ENCODE measurements at regions not wholly inside any gene's neighbourhood (a gene's known extent, or its start where the extent isn't known, plus 50 kb on each side); places are given as distances from the start of the nearest gene placed in this dataset.

DNA sequence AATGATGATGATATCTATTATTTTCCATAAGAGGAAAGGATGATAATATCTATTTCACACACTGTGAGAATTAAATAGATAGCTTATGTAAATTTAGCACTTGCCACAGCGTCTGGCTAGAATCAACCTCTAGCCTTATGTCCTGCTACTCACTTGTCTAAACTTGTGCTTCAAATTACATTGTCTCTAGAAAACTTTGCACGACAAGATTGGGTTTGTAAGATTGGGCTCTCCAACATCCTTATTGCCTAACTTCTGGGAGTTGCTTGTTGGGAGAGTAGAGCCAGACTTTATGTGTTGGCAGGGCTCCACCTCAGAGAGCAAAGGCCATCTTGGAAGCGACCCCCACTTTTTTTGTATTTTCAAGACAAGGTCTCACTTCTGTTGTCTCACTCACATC, 50.0 kb upstream of the POGK start:
- no peak overlapping the region for H3K4me3 ChIP-seq (ENCODE audit: low read depth, low read length)
- TF ChIP-seq, protein P1, sequence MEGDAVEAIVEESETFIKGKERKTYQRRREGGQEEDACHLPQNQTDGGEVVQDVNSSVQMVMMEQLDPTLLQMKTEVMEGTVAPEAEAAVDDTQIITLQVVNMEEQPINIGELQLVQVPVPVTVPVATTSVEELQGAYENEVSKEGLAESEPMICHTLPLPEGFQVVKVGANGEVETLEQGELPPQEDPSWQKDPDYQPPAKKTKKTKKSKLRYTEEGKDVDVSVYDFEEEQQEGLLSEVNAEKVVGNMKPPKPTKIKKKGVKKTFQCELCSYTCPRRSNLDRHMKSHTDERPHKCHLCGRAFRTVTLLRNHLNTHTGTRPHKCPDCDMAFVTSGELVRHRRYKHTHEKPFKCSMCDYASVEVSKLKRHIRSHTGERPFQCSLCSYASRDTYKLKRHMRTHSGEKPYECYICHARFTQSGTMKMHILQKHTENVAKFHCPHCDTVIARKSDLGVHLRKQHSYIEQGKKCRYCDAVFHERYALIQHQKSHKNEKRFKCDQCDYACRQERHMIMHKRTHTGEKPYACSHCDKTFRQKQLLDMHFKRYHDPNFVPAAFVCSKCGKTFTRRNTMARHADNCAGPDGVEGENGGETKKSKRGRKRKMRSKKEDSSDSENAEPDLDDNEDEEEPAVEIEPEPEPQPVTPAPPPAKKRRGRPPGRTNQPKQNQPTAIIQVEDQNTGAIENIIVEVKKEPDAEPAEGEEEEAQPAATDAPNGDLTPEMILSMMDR (IDR thresholded peaks at IDR 0.05; ENCODE audit: insufficient read depth, low read length, poor library complexity, severe bottlenecking), result no peak
- no peaks in the 10 kb centered on the region for H3K36me3 ChIP-seq (ENCODE audit: control insufficient read depth, insufficient read depth, low read length)
- H3K27me3 ChIP-seq (ENCODE audit: control insufficient read depth, insufficient read depth, low read length), result no peaks in the 10 kb centered on the region
- no peak for DNase-seq (ENCODE audit: low read depth)
